GM21367 (cell line): ENCODE measurements at regions not wholly inside any gene's neighbourhood (a gene's known extent, or its start where the extent isn't known, plus 50 kb on each side); places are given as distances from the start of the nearest gene placed in this dataset.
"Not testable (repeated sequence)": the region's sequence is repeated elsewhere in the genome, so short reads cannot be mapped to it uniquely, and the experiment has no call there.

ENCODE experiments used
- ATAC-seq: cut with Tn5 transposase; IDR thresholded peaks from one replicate; pipeline ENCODE4 v1.9.1; 2021; ENCODE audit not compliant: unreplicated experiment

- no peak for ATAC-seq
These were observed 1527.1 kb upstream of the PRR20A start for GRCh38 chr13:55613429-55614187.

- ATAC-seq = no peak
These were observed 1525.6 kb upstream of the PRR20A start for GRCh38 chr13:55615081-55615480.

- no peak for ATAC-seq
These were observed 1523.5 kb upstream of the PRR20A start for GRCh38 chr13:55617241-55617640.

GRCh38 chr13:55627221-55627620, 1513.5 kb upstream of the PRR20A start:
- ATAC-seq = no peak

GRCh38 chr13:55632402-55632801, 1508.3 kb upstream of the PRR20A start:
- ATAC-seq = no peak

- no peak for ATAC-seq
These were observed 1491.2 kb upstream of the PRR20A start for GRCh38 chr13:55649485-55649884.

- ATAC-seq = no peak
These were observed 1488.1 kb upstream of the PRR20A start for GRCh38 chr13:55652657-55653056.

- ATAC-seq = no peak
These were observed 1487.2 kb upstream of the PRR20A start for GRCh38 chr13:55653497-55653896.

- no peak for ATAC-seq
These were observed 1486.5 kb upstream of the PRR20A start for GRCh38 chr13:55654243-55654642.

- not testable (repeated sequence) for ATAC-seq
These were observed 1480.5 kb upstream of the PRR20A start for GRCh38 chr13:55660264-55660663.

- ATAC-seq = no peak
These were observed 1479.9 kb upstream of the PRR20A start for GRCh38 chr13:55660851-55661250.

- no peak for ATAC-seq
These were observed 1479.2 kb upstream of the PRR20A start for GRCh38 chr13:55661505-55661904.

- no peak for ATAC-seq
These were observed 1476.5 kb upstream of the PRR20A start for GRCh38 chr13:55664178-55664577.

- ATAC-seq = no peak
These were observed 1471.7 kb upstream of the PRR20A start for GRCh38 chr13:55669051-55669450.

GRCh38 chr13:55673910-55674309, 1466.8 kb upstream of the PRR20A start:
- no peak for ATAC-seq

GRCh38 chr13:55682776-55683175, 1457.9 kb upstream of the PRR20A start:
- no peak for ATAC-seq

- ATAC-seq = no peak
These were observed 1435.2 kb upstream of the PRR20A start for GRCh38 chr13:55705526-55705925.

GRCh38 chr13:55705971-55706370, 1434.7 kb upstream of the PRR20A start:
- no peak for ATAC-seq

- no peak for ATAC-seq
These were observed 1426.6 kb upstream of the PRR20A start for GRCh38 chr13:55714120-55714519.

- no peak for ATAC-seq
These were observed 1413.0 kb upstream of the PRR20A start for GRCh38 chr13:55727683-55728082.

GRCh38 chr13:55728247-55728646, 1412.5 kb upstream of the PRR20A start:
- ATAC-seq = no peak

GRCh38 chr13:55745828-55746227, 1394.9 kb upstream of the PRR20A start:
- no peak for ATAC-seq

- ATAC-seq = no peak
These were observed 1378.7 kb upstream of the PRR20A start for GRCh38 chr13:55761986-55762385.
